HG03342 (cell line): ENCODE measurements at regions not wholly inside any gene's neighbourhood (a gene's known extent, or its start where the extent isn't known, plus 50 kb on each side); places are given as distances from the start of the nearest gene placed in this dataset.
"Not testable (repeated sequence)": the region's sequence is repeated elsewhere in the genome, so short reads cannot be mapped to it uniquely, and the experiment has no call there.

Experiments
- ATAC-seq: cut with Tn5 transposase; IDR thresholded peaks from one replicate; pipeline ENCODE4 v1.9.1; 2021; ENCODE audit warnings: mild to moderate bottlenecking, moderate library complexity; ENCODE audit not compliant: unreplicated experiment

GRCh38 chr16:29284159-29284558 lies 122.4 kb downstream of the NPIPB11 start:
- not testable (repeated sequence) for ATAC-seq

- ATAC-seq, result not testable (repeated sequence)
Measured at GRCh38 chr16:29278097-29278871, 128.2 kb downstream of the NPIPB11 start.

- not testable (repeated sequence) for ATAC-seq
Measured at GRCh38 chr16:29276446-29276845, 130.1 kb downstream of the NPIPB11 start.

GRCh38 chr16:29274055-29275035 lies 132.2 kb downstream of the NPIPB11 start:
- ATAC-seq, result not testable (repeated sequence)

- ATAC-seq, result not testable (repeated sequence)
Measured at GRCh38 chr16:29273298-29274054, 133.0 kb downstream of the NPIPB11 start.

- ATAC-seq, result not testable (repeated sequence)
Measured at GRCh38 chr16:29271721-29272675, 134.5 kb downstream of the NPIPB11 start.

- ATAC-seq, result not testable (repeated sequence)
Measured at GRCh38 chr16:29270923-29271322, 135.6 kb downstream of the NPIPB11 start.

GRCh38 chr16:29270033-29270432 lies 136.5 kb downstream of the NPIPB11 start:
- not testable (repeated sequence) for ATAC-seq

- not testable (repeated sequence) for ATAC-seq
Measured at GRCh38 chr16:29269192-29269811, 137.2 kb downstream of the NPIPB11 start.

- ATAC-seq, result not testable (repeated sequence)
Measured at GRCh38 chr16:29268785-29269191, 137.7 kb downstream of the NPIPB11 start.

GRCh38 chr16:29268348-29268747 lies 138.2 kb downstream of the NPIPB11 start:
- not testable (repeated sequence) for ATAC-seq

GRCh38 chr16:29267891-29268290 lies 138.6 kb downstream of the NPIPB11 start:
- not testable (repeated sequence) for ATAC-seq

GRCh38 chr16:29267055-29267619 lies 139.4 kb downstream of the NPIPB11 start:
- not testable (repeated sequence) for ATAC-seq

- ATAC-seq, result not testable (repeated sequence)
Measured at GRCh38 chr16:29266612-29267011, 139.9 kb downstream of the NPIPB11 start.

GRCh38 chr16:29265255-29265853 lies 141.2 kb downstream of the NPIPB11 start:
- not testable (repeated sequence) for ATAC-seq

- ATAC-seq, result not testable (repeated sequence)
Measured at GRCh38 chr16:29264080-29264837, 142.3 kb downstream of the NPIPB11 start.

- not testable (repeated sequence) for ATAC-seq
Measured at GRCh38 chr16:29262725-29263124, 143.8 kb downstream of the NPIPB11 start.
